ENCODE measurements at regions not wholly inside any gene's neighbourhood (a gene's known extent, or its start where the extent isn't known, plus 50 kb on each side); places are given as distances from the start of the nearest gene placed in this dataset.

DNA sequence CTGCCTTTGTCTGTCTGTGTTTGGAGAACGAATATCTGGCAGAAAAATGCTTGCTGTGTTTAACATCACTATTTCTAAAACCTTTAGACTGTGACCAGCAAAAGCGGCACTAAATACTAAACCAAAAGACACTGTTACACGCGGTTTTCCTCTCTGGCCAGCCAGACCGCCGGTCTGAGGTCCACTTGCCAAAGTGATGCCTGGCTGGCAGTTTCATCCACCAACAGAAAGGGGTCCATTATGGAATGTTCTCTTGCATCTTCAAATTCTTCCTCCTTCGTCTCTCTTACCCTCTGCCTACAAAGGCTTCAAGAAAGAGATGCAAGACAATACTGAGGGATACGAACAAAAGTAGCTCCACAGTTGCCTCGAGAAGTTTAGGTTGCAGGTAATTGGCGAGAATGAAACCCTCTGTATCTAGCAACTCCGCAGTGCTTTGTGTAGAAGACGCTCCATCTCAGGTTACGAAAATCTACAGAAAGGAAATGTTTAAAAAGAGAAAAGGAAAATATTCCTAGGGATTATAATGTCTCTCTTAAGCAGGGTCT, 176.6 kb downstream of the TRIM27 start:
- TF ChIP-seq, protein P1, sequence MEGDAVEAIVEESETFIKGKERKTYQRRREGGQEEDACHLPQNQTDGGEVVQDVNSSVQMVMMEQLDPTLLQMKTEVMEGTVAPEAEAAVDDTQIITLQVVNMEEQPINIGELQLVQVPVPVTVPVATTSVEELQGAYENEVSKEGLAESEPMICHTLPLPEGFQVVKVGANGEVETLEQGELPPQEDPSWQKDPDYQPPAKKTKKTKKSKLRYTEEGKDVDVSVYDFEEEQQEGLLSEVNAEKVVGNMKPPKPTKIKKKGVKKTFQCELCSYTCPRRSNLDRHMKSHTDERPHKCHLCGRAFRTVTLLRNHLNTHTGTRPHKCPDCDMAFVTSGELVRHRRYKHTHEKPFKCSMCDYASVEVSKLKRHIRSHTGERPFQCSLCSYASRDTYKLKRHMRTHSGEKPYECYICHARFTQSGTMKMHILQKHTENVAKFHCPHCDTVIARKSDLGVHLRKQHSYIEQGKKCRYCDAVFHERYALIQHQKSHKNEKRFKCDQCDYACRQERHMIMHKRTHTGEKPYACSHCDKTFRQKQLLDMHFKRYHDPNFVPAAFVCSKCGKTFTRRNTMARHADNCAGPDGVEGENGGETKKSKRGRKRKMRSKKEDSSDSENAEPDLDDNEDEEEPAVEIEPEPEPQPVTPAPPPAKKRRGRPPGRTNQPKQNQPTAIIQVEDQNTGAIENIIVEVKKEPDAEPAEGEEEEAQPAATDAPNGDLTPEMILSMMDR (conservative IDR thresholded peaks at IDR 0.05; ENCODE audit: low read length): no peak
- no peak for TF ChIP-seq EZH2phosphoT487 (IDR thresholded peaks at IDR 0.05; ENCODE audit: borderline replicate concordance)
